ENCODE measurements at regions not wholly inside any gene's neighbourhood (a gene's known extent, or its start where the extent isn't known, plus 50 kb on each side); places are given as distances from the start of the nearest gene placed in this dataset.
"Not testable (repeated sequence)": the region's sequence is repeated elsewhere in the genome, so short reads cannot be mapped to it uniquely, and the experiment has no call there.

DNA sequence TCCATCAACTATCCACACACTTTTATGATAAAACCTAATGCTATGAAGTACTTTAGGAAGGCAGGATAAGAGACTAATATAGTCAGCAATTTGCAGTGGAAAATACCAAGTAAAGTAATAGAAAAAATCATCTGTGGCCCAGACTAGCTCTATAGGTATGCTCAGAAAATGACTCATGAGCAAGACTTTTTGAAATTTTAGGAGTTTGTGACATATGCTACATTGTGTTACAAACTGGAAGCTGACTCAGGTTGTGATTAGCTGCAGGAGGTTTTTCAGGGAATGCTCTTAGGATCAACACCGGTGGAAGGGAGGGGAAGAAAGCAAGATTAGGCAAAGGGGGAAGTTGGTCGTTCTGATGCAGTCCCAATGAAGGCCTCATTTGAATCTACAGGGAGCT, 56.1 kb downstream of the FEZF1 start:
- Histone ChIP-seq H3K9ac (ENCODE audit: low read length) (no peak overlapping the region), H3K27me3 (replicated peaks; ENCODE audit: control insufficient read depth, insufficient read depth, low read length) (no peaks in the 10 kb centered on the region), H3K4me3 (ENCODE audit: low read length) (no peak overlapping the region), H3K4me1 (ENCODE audit: control insufficient read depth, insufficient read depth, low read length) (no peaks in the 10 kb centered on the region), H3K9me3 (ENCODE audit: control insufficient read depth, low read length) (no peaks in the 10 kb centered on the region), H3K36me3 (ENCODE audit: control insufficient read depth, insufficient read depth, low read length, severe bottlenecking) (no peaks in the 10 kb centered on the region)
- no peak for DNase-seq (ENCODE audit: low read depth)

DNA sequence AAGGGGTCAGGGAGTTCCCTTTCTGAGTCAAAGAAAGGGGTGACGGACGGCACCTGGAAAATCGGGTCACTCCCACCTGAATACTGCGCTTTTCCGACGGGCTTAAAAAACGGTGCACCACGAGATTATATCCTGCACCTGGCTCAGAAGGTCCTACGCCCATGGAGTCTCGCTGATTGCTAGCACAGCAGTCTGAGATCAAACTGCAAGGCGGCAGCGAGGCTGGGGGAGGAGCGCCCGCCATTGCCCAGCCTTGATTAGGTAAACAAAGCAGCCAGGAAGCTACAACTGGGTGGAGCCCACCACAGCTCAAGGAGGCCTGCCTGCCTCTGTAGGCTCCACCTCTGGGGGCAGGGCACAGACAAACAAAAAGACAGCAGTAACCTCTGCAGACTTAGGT, 65.8 kb downstream of the FEZF1 start:
- DNase-seq (ENCODE audit: low read depth); H3K9me3 ChIP-seq (ENCODE audit: control insufficient read depth, low read length); H3K27me3 ChIP-seq (replicated peaks; ENCODE audit: control insufficient read depth, insufficient read depth, low read length); H3K36me3 ChIP-seq (ENCODE audit: control insufficient read depth, insufficient read depth, low read length, severe bottlenecking); H3K4me3 ChIP-seq (ENCODE audit: low read length); H3K9ac ChIP-seq (ENCODE audit: low read length); H3K4me1 ChIP-seq (ENCODE audit: control insufficient read depth, insufficient read depth, low read length): not testable (repeated sequence)

DNA sequence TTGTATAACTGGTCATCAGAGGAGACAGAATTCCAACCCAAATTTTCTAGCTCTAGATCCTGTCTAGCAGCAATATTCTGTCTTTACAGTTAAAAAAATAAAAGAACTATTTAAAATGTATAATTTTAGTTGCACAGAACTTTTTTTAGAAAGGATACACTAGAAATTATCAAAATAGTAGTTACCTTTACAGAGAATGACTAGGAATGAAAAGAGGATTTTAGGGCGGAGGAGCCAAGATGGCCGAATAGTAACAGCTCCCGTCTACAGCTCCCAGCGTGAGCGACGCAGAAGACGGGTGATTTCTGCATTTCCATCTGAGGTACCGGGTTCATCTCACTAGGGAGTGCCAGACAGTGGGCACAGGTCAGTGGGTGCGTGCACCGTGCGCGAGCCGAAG, 66.3 kb downstream of the FEZF1 start:
- DNase-seq (ENCODE audit: low read depth); H3K9ac ChIP-seq (ENCODE audit: low read length); H3K27me3 ChIP-seq (replicated peaks; ENCODE audit: control insufficient read depth, insufficient read depth, low read length); H3K4me3 ChIP-seq (ENCODE audit: low read length); H3K9me3 ChIP-seq (ENCODE audit: control insufficient read depth, low read length); H3K4me1 ChIP-seq (ENCODE audit: control insufficient read depth, insufficient read depth, low read length); H3K36me3 ChIP-seq (ENCODE audit: control insufficient read depth, insufficient read depth, low read length, severe bottlenecking): not testable (repeated sequence)

DNA sequence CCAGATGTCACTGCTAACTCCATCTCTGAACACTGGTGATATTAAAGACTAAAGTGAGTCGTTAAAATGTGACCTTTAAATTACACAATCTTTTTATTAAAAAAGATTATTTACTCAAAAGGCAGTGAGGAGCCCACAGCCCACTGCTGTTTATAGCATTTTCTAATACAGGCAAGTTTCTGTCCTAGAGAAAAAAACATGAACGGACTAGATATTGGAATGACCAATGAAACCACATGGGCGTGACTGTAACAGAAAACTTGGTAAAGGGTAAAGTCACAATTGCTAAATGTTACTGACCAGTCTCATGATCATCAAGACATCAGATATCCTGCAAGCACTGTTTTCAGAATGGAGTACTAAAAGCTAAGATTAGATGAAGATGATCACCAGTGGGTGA, 78.7 kb downstream of the FEZF1 start:
- Histone ChIP-seq H3K36me3 (ENCODE audit: control insufficient read depth, insufficient read depth, low read length, severe bottlenecking) (no peaks in the 10 kb centered on the region), H3K9me3 (ENCODE audit: control insufficient read depth, low read length) (no peaks in the 10 kb centered on the region), H3K9ac (ENCODE audit: low read length) (peak overlapping the region; percentile 36), H3K4me1 (ENCODE audit: control insufficient read depth, insufficient read depth, low read length) (peaks cover 18% of the 10 kb centered on the region), H3K4me3 (ENCODE audit: low read length) (peak overlapping the region; percentile 24), H3K27me3 (replicated peaks; ENCODE audit: control insufficient read depth, insufficient read depth, low read length) (no peaks in the 10 kb centered on the region)
- no peak for DNase-seq (ENCODE audit: low read depth)

DNA sequence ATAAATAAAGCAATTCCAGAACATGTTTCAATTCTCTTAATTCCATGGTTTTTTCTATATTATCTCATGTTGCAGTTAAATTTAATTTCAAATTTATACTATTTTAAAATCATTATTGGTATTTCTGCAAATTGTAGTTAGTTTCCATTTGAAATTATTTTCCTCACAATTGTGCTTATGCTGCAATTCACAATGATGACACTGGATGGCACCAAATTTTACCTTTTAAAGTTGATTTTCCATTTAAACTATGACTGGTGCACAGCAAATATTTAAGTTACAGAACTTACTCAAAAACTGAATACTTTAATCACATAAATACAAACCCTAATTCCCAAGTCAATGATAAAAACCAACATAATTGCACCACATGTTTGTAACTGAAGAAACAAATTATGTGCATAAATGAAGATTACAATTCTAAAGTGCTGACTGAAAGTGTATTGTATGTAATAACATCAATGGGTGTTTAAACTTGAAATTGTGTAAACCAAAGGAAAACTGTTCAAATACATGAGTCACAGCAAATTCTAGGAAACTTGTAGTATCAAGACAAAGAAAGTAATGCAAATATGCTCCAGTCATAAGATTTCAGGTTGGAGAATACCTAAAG, 75.3 kb upstream of the AASS start:
- Histone ChIP-seq H3K9me3 (ENCODE audit: control insufficient read depth, low read length) (no peaks in the 10 kb centered on the region), H3K4me1 (ENCODE audit: control insufficient read depth, insufficient read depth, low read length) (no peaks in the 10 kb centered on the region), H3K36me3 (ENCODE audit: control insufficient read depth, insufficient read depth, low read length, severe bottlenecking) (no peaks in the 10 kb centered on the region), H3K4me3 (ENCODE audit: low read length) (no peak overlapping the region), H3K27me3 (replicated peaks; ENCODE audit: control insufficient read depth, insufficient read depth, low read length) (no peaks in the 10 kb centered on the region), H3K9ac (ENCODE audit: low read length) (no peak overlapping the region)
- DNase-seq (ENCODE audit: low read depth), result peak; percentile 69

DNA sequence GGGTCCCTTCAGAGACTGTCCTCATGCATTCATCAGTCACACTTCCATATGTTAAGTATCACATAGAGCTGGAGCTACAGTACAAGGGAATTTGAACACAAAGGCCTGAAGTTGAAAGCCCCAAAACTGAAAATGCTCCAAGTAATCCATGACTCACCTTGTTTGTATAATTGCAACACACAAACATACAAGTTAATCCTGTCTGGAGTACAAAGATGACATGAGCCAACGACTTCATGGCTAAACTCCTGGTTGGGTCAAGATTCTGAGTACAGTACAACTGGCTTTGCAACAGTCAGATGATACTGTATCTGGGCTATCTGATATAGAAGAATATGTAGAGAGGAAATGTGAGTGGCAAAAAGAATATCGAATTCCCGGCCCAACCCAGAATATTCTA, 73.1 kb upstream of the AASS start:
- no peaks in the 10 kb centered on the region for H3K27me3 ChIP-seq (replicated peaks; ENCODE audit: control insufficient read depth, insufficient read depth, low read length)
- H3K4me3 ChIP-seq (ENCODE audit: low read length), result no peak overlapping the region
- H3K4me1 ChIP-seq (ENCODE audit: control insufficient read depth, insufficient read depth, low read length), result no peaks in the 10 kb centered on the region
- H3K9ac ChIP-seq (ENCODE audit: low read length), result no peak overlapping the region
- no peaks in the 10 kb centered on the region for H3K36me3 ChIP-seq (ENCODE audit: control insufficient read depth, insufficient read depth, low read length, severe bottlenecking)
- DNase-seq (ENCODE audit: low read depth), result peak; percentile 43
- no peaks in the 10 kb centered on the region for H3K9me3 ChIP-seq (ENCODE audit: control insufficient read depth, low read length)

DNA sequence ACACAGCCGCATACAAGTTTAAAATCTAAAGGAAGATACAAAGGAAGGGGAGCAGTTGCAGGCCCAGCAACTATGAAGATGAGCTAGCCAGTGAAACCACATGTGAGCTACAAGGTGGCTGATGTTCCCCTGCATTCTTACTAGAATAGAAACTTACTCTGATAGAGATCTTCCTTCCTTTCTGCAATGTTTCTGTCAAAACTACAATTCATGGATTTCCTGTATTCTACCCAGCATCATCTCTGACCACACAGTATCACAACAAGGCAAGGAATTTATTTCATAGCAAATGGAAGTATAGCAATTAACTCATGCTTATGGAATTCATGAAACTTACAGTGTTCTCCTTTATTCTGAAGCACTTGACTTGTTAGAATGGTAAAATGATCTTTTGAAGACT, 68.7 kb upstream of the AASS start:
- Histone ChIP-seq H3K27me3 (replicated peaks; ENCODE audit: control insufficient read depth, insufficient read depth, low read length) (no peaks in the 10 kb centered on the region), H3K4me3 (ENCODE audit: low read length) (no peak overlapping the region), H3K9me3 (ENCODE audit: control insufficient read depth, low read length) (peaks cover 2% of the 10 kb centered on the region), H3K36me3 (ENCODE audit: control insufficient read depth, insufficient read depth, low read length, severe bottlenecking) (no peaks in the 10 kb centered on the region), H3K9ac (ENCODE audit: low read length) (no peak overlapping the region), H3K4me1 (ENCODE audit: control insufficient read depth, insufficient read depth, low read length) (no peaks in the 10 kb centered on the region)
- peak; percentile 8 for DNase-seq (ENCODE audit: low read depth)

DNA sequence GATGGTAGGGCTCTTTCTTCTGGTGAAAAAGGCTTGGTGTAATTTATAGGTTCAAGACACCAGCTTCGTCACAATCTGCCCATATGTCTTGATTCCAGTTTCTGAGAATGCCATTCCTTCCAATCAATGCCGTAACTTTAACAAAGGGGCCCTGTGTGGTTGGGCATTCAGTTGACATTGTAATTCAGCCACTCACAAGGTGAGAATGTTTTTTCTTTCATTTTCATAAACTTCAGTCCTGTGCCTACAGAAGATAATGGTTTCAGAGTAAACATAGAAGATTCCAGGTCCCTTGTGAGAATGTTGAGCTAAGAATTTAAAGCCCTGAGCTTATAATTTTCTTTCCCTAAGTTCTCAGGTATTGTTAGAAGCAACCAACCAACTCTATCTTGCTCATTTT, 67.3 kb upstream of the AASS start:
- Histone ChIP-seq H3K36me3 (ENCODE audit: control insufficient read depth, insufficient read depth, low read length, severe bottlenecking) (no peaks in the 10 kb centered on the region), H3K4me1 (ENCODE audit: control insufficient read depth, insufficient read depth, low read length) (no peaks in the 10 kb centered on the region), H3K27me3 (replicated peaks; ENCODE audit: control insufficient read depth, insufficient read depth, low read length) (no peaks in the 10 kb centered on the region), H3K9me3 (ENCODE audit: control insufficient read depth, low read length) (peaks cover 14% of the 10 kb centered on the region), H3K4me3 (ENCODE audit: low read length) (no peak overlapping the region), H3K9ac (ENCODE audit: low read length) (no peak overlapping the region)
- no peak for DNase-seq (ENCODE audit: low read depth)

DNA sequence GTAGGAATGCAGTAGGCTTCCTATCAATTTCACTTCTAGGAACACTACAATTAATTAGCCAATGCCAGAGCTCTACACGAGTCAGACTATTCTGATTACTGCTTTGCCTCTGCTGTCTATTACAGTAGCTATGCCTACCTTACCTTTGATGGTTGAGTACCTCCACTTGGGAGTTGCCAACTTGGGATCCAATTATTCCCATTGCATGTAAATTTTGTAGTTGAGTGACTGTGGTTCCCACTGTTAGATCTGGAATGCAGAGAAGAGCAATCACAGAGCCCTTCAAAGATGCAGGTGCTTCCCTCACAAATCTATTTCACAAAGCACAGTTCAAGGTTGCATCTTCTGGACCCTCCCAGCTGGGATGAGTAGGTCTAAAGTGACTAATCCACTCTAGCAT, 62.9 kb upstream of the AASS start:
- Histone ChIP-seq H3K9ac (ENCODE audit: low read length) (no peak overlapping the region), H3K27me3 (replicated peaks; ENCODE audit: control insufficient read depth, insufficient read depth, low read length) (no peaks in the 10 kb centered on the region), H3K4me3 (ENCODE audit: low read length) (no peak overlapping the region), H3K4me1 (ENCODE audit: control insufficient read depth, insufficient read depth, low read length) (no peaks in the 10 kb centered on the region), H3K9me3 (ENCODE audit: control insufficient read depth, low read length) (peaks cover 14% of the 10 kb centered on the region), H3K36me3 (ENCODE audit: control insufficient read depth, insufficient read depth, low read length, severe bottlenecking) (no peaks in the 10 kb centered on the region)
- no peak for DNase-seq (ENCODE audit: low read depth)

DNA sequence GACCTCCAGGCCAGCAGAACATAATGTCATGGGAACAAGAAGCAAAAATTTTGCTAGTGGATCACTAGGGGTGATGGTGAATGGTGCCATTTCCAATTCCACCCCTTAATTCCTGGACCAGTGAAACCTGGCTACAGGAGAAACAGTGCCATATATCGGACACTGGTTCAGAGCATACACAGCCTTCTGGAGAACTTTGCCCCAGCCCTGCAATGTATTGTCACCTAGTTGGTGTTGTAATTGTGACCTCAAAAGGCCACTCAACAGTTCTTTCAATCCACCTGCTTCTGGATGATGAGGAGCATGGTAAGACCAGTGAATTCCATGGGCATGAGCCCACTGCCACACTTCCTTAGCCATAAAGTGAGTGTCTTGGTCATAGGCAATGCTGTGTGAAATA, 59.8 kb upstream of the AASS start:
- Histone ChIP-seq H3K9me3 (ENCODE audit: control insufficient read depth, low read length) (peaks cover 14% of the 10 kb centered on the region), H3K9ac (ENCODE audit: low read length) (no peak overlapping the region), H3K36me3 (ENCODE audit: control insufficient read depth, insufficient read depth, low read length, severe bottlenecking) (no peaks in the 10 kb centered on the region), H3K4me1 (ENCODE audit: control insufficient read depth, insufficient read depth, low read length) (no peaks in the 10 kb centered on the region), H3K27me3 (replicated peaks; ENCODE audit: control insufficient read depth, insufficient read depth, low read length) (no peaks in the 10 kb centered on the region), H3K4me3 (ENCODE audit: low read length) (no peak overlapping the region)
- no peak for DNase-seq (ENCODE audit: low read depth)

DNA sequence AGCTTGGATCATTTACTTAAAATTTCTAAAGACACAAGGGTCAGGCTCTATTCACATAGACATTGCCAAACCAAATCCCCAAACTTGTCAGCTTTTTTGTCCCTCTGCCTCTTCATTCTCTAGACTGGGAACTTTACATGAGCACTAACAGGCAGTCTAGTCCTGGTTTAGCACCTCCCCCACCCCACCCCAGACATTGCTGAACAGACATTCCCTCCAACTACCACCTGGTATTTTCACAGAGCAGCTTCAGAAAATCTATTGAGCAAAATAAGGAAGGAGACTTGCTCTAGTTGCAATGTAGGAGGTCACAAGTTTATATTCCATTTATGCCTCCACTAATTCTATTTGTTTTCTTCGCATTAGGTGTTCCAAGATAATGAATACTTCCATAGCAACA, 56.8 kb upstream of the AASS start:
- H3K9ac ChIP-seq (ENCODE audit: low read length), result no peak overlapping the region
- no peaks in the 10 kb centered on the region for H3K9me3 ChIP-seq (ENCODE audit: control insufficient read depth, low read length)
- no peaks in the 10 kb centered on the region for H3K4me1 ChIP-seq (ENCODE audit: control insufficient read depth, insufficient read depth, low read length)
- no peak for DNase-seq (ENCODE audit: low read depth)
- H3K27me3 ChIP-seq (replicated peaks; ENCODE audit: control insufficient read depth, insufficient read depth, low read length), result no peaks in the 10 kb centered on the region
- H3K4me3 ChIP-seq (ENCODE audit: low read length), result no peak overlapping the region
- no peaks in the 10 kb centered on the region for H3K36me3 ChIP-seq (ENCODE audit: control insufficient read depth, insufficient read depth, low read length, severe bottlenecking)

DNA sequence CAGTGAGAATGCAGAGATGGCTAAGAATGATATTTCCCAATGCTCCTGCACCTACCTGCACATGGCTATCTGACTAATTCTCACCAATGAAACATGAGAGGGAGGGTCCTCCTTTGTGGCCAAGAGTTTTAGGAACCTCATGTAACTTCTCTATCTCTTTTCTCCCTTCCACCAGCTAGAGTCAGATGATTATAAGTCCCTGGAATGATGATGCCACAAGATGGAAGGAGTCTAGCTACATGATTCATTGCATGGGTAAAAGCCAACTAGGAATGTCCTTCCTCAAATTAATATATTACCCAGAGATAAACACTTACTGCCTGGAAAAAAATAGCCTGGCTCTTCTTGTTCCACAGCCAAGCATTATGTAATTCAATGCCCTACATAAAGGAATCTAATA, 55.1 kb upstream of the AASS start:
- Histone ChIP-seq H3K27me3 (replicated peaks; ENCODE audit: control insufficient read depth, insufficient read depth, low read length) (no peaks in the 10 kb centered on the region), H3K9ac (ENCODE audit: low read length) (no peak overlapping the region), H3K9me3 (ENCODE audit: control insufficient read depth, low read length) (no peaks in the 10 kb centered on the region), H3K36me3 (ENCODE audit: control insufficient read depth, insufficient read depth, low read length, severe bottlenecking) (no peaks in the 10 kb centered on the region), H3K4me1 (ENCODE audit: control insufficient read depth, insufficient read depth, low read length) (no peaks in the 10 kb centered on the region), H3K4me3 (ENCODE audit: low read length) (no peak overlapping the region)
- DNase-seq (ENCODE audit: low read depth), result peak; percentile 14

All from adipocyte (in vitro differentiated cells).